Hepatocyte (in vitro differentiated cells): ENCODE measurements at regions not wholly inside any gene's neighbourhood (a gene's known extent, or its start where the extent isn't known, plus 50 kb on each side); places are given as distances from the start of the nearest gene placed in this dataset.
"Not testable (repeated sequence)": the region's sequence is repeated elsewhere in the genome, so short reads cannot be mapped to it uniquely, and the experiment has no call there.

Experiments
- DNase-seq: peaks from one replicate; pipeline ENCODE4 v3.0.0-alpha.2; 2016; ENCODE audit warnings: low spot score
- H2AFZ ChIP-seq: fragments of 200-600 bp; sonication (generic); 2 replicates; pipeline ENCODE4 v1.6.0; 2016; ENCODE audit warnings: antibody characterized with exemption, mild to moderate bottlenecking
- H3K27ac ChIP-seq: fragments of 200-600 bp; sonication (generic); 2 replicates; pipeline ENCODE4 v1.5.1; 2016; ENCODE audit warnings: mild to moderate bottlenecking
- H3K27me3 ChIP-seq: fragments of 200-600 bp; sonication (generic); 2 replicates; pipeline ENCODE4 v1.6.1; 2016
- H3K36me3 ChIP-seq: fragments of 200-600 bp; sonication (generic); replicated peaks from 2 replicates; pipeline ENCODE4 v1.5.1; 2016; ENCODE audit warnings: low read depth; ENCODE audit not compliant: insufficient read depth
- H3K4me1 ChIP-seq: fragments of 200-600 bp; sonication (generic); 2 replicates; pipeline ENCODE4 v1.5.1; 2016; ENCODE audit warnings: mild to moderate bottlenecking, moderate library complexity; ENCODE audit not compliant: insufficient read depth
- H3K4me2 ChIP-seq: fragments of 200-600 bp; sonication (generic); 2 replicates; pipeline ENCODE4 v1.6.0; 2016
- H3K4me3 ChIP-seq: fragments of 200-600 bp; sonication (generic); 2 replicates; pipeline ENCODE4 v1.5.1; 2016; ENCODE audit warnings: mild to moderate bottlenecking
- H3K79me2 ChIP-seq: fragments of 200-600 bp; sonication (generic); 2 replicates; pipeline ENCODE4 v1.6.0; 2017; ENCODE audit warnings: mild to moderate bottlenecking
- H3K9me2 ChIP-seq: fragments of 200-600 bp; sonication (generic); replicated peaks from 2 replicates; pipeline ENCODE4 v1.6.0; 2017; ENCODE audit warnings: mild to moderate bottlenecking; ENCODE audit not compliant: insufficient read depth
- H3K9me3 ChIP-seq: fragments of 200-600 bp; sonication (generic); 2 replicates; pipeline ENCODE4 v1.5.1; 2016; ENCODE audit warnings: low read depth, mild to moderate bottlenecking
- H4K20me1 ChIP-seq: fragments of 200-600 bp; sonication (generic); 2 replicates; pipeline ENCODE4 v1.6.0; 2016; ENCODE audit warnings: mild to moderate bottlenecking; ENCODE audit not compliant: insufficient read depth, poor library complexity, severe bottlenecking
- CTCF ChIP-seq: fragments of 200-600 bp; sonication (generic); IDR thresholded peaks from 2 replicates; pipeline ENCODE4 v1.5.1; 2016; ENCODE audit warnings: antibody characterized with exemption, mild to moderate bottlenecking; ENCODE audit not compliant: poor library complexity
- EZH2 ChIP-seq: fragments of 200-600 bp; sonication (generic); IDR thresholded peaks from 2 replicates; pipeline ENCODE4 v1.6.1; 2016; ENCODE audit warnings: antibody characterized with exemption, mild to moderate bottlenecking, borderline replicate concordance
- EZH2phosphoT487 ChIP-seq: fragments of 200-600 bp; sonication (generic); IDR thresholded peaks from one replicate; pipeline ENCODE4 v1.6.1; 2018; ENCODE audit warnings: antibody characterized with exemption, mild to moderate bottlenecking, low read depth, moderate library complexity; ENCODE audit not compliant: unreplicated experiment, severe bottlenecking
- WGBS: methylation state at CpG from one replicate; pipeline ENCODE4 v1.1.6; 2016; ENCODE audit warnings: low lambda C conversion rate; ENCODE audit errors: missing lambda C conversion rate; 5-methylcytosine and 5-hydroxymethylcytosine counted together

- Histone ChIP-seq H3K79me2 (no peaks in the 10 kb centered on the region), H3K4me2 (no peak overlapping the region), H3K9me3 (no peaks in the 10 kb centered on the region), H3K27me3 (no peaks in the 10 kb centered on the region), H3K27ac (no peak overlapping the region), H3K9me2 (no peaks in the 10 kb centered on the region), H2AFZ (no peak overlapping the region), H4K20me1 (no peaks in the 10 kb centered on the region), H3K36me3 (no peaks in the 10 kb centered on the region), H3K4me1 (no peaks in the 10 kb centered on the region), H3K4me3 (no peak overlapping the region)
- DNase-seq = no peak
- WGBS = 91% methylated on average over 2 of the region's 2 CpGs
- no peak for TF ChIP-seq EZH2
- TF ChIP-seq EZH2phosphoT487 = no peak
- no peak for TF ChIP-seq CTCF
Measured at GRCh38 chr13:79898202-79898826, 417.4 kb downstream of the NDFIP2 start.

DNA sequence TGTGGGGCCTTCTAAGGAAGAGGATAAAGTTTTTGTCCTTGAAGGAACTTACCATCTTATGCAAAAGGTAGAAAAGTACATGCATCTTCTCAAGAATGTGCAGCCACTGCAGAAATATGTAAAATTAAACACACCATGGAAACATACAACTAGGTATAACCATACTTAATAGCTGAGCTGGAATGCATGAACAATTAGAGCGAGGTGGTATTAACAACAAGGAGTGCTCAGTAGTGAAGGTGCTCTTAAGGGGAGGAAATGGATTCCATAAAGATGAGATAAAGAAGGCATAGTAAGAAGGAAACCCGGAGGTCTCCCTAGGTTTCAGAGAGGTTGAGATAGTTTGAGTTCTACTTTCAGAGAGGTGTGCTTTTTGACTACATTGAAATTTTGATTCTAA lies 415.9 kb downstream of the NDFIP2 start:
- H3K9me3 ChIP-seq = no peaks in the 10 kb centered on the region
- H3K4me3 ChIP-seq = no peak overlapping the region
- no peaks in the 10 kb centered on the region for H3K36me3 ChIP-seq
- no peaks in the 10 kb centered on the region for H3K79me2 ChIP-seq
- no peaks in the 10 kb centered on the region for H3K27me3 ChIP-seq
- no peak for DNase-seq
- no peak for TF ChIP-seq CTCF
- TF ChIP-seq EZH2 = no peak
- H3K4me2 ChIP-seq = no peak overlapping the region
- H3K9me2 ChIP-seq = no peaks in the 10 kb centered on the region
- H4K20me1 ChIP-seq = no peaks in the 10 kb centered on the region
- H2AFZ ChIP-seq = no peak overlapping the region
- H3K4me1 ChIP-seq = no peaks in the 10 kb centered on the region
- 66% methylated on average over 2 of the region's 2 CpGs for WGBS
- no peak overlapping the region for H3K27ac ChIP-seq

GRCh38 chr13:79895416-79895815 lies 414.5 kb downstream of the NDFIP2 start:
- H3K9me2 ChIP-seq = no peaks in the 10 kb centered on the region
- no peaks in the 10 kb centered on the region for H3K36me3 ChIP-seq
- no peaks in the 10 kb centered on the region for H3K79me2 ChIP-seq
- no peaks in the 10 kb centered on the region for H4K20me1 ChIP-seq
- no peaks in the 10 kb centered on the region for H3K27me3 ChIP-seq
- WGBS = 83% methylated on average over 6 of the region's 6 CpGs
- no peaks in the 10 kb centered on the region for H3K9me3 ChIP-seq
- H3K4me3 ChIP-seq = no peak overlapping the region
- H3K27ac ChIP-seq = no peak overlapping the region
- no peak overlapping the region for H2AFZ ChIP-seq
- no peaks in the 10 kb centered on the region for H3K4me1 ChIP-seq
- no peak overlapping the region for H3K4me2 ChIP-seq
- DNase-seq = no peak
- TF ChIP-seq EZH2 (no peak), EZH2phosphoT487 (no peak), CTCF (no peak)

- not testable (repeated sequence) for H3K36me3 ChIP-seq, H2AFZ ChIP-seq, H3K9me2 ChIP-seq, H4K20me1 ChIP-seq, H3K27ac ChIP-seq, H3K79me2 ChIP-seq, H3K4me3 ChIP-seq, H3K27me3 ChIP-seq, DNase-seq, H3K4me1 ChIP-seq, H3K4me2 ChIP-seq, H3K9me3 ChIP-seq
- WGBS = 76% methylated on average over 8 of the region's 8 CpGs
Measured at GRCh38 chr13:79887278-79887677, 406.3 kb downstream of the NDFIP2 start.
